ENCODE measurements at regions not wholly inside any gene's neighbourhood (a gene's known extent, or its start where the extent isn't known, plus 50 kb on each side); places are given as distances from the start of the nearest gene placed in this dataset.
A peak's percentile ranks its signal among the peaks of the same experiment; 100 is the strongest.

DNA sequence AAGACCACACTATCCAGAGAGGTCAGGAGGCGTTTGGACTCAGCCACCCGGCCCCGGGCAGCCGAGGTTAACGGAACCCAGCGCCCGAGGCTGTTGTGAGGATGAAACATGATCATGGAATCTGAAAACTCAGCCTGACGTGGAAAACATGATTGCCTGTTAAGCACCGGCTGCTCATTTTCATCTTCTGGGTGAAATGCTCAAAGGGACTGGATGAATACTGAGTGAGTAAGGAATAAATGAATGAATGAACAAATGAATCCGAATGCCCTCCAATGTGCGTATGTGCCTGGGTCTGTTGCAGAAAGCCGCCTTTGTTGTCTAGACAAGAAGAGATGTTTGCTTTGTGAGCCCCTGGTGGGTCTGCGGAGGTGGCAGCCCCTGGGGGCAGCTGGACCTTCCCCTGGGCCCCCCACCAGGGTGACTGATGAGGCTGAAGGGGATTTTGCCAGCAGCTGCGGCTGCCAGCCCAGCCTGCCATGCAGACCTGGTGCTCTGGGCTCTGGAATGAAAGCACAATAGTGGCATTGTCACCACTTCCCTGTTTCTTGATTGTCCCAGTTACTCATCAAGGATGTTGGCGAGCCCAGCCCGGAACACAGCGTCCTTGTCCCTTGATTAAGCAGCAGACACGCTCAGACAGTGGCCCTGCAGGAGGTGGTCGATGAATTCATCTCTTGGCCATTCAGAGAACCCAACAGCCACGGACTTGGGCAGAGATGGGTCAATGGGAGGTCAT, 211.1 kb downstream of the ANKRD60 start:
- H3K27ac ChIP-seq: peak overlapping the region; percentile 33
- TF ChIP-seq ZFX (IDR thresholded peaks at IDR 0.05): no peak
- TF ChIP-seq, protein P1, sequence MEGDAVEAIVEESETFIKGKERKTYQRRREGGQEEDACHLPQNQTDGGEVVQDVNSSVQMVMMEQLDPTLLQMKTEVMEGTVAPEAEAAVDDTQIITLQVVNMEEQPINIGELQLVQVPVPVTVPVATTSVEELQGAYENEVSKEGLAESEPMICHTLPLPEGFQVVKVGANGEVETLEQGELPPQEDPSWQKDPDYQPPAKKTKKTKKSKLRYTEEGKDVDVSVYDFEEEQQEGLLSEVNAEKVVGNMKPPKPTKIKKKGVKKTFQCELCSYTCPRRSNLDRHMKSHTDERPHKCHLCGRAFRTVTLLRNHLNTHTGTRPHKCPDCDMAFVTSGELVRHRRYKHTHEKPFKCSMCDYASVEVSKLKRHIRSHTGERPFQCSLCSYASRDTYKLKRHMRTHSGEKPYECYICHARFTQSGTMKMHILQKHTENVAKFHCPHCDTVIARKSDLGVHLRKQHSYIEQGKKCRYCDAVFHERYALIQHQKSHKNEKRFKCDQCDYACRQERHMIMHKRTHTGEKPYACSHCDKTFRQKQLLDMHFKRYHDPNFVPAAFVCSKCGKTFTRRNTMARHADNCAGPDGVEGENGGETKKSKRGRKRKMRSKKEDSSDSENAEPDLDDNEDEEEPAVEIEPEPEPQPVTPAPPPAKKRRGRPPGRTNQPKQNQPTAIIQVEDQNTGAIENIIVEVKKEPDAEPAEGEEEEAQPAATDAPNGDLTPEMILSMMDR (conservative IDR thresholded peaks at IDR 0.05): no peak

DNA sequence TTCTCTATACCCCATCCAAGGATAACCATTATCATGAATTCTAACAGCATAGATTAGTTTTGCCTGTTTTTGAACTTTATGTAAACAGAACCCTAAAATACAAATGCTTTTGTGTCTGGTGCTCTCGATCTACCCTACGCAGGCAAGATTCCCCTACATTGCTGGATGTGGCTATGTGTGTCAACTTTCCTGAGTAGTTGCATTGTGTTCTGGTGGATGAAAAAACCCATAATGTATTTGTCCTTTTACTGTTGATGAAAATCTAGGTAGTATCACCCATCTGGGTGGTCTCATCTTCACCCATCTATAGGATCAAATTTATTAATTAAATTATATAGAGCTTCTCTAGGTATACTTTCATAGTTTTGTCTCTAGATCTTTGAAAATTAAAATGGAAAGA, 211.7 kb downstream of the ANKRD60 start:
- no peak overlapping the region for H3K27ac ChIP-seq
- TF ChIP-seq ZFX (IDR thresholded peaks at IDR 0.05): no peak
- TF ChIP-seq, protein P1 (conservative IDR thresholded peaks at IDR 0.05): no peak

DNA sequence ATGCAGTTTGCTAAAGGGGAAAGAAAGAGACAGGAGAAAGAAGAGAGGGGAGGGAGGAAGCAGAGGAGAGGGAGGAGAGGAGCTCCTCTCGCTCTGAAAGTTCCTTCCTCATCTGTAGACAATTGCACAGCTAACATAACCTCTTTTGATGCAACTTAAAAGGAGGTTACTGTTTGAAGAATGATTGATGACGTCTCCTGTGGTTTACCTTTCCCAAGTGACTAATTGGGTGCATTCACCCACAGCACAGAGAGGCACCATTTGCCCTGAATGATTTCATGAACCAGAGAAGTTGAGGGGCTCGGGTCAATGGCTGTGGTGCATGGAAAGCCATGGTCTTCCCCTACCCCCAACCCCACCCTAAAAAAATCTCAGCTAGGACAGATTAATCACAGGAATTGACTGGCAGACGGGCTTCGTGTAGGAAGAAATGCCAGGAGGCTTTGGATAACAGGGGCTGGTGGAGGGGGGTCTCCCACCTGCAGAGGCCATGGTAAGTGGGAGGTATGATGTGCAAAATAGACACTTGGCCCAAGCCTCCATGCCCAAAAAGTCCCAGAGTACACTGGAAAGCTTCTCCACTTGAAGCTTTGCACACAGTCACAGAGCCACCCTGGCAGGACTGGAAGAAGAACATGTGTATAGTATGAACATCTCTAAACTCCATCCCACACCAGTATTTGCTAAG, 213.7 kb downstream of the ANKRD60 start:
- no peak overlapping the region for H3K27ac ChIP-seq
- TF ChIP-seq ZFX (IDR thresholded peaks at IDR 0.05): no peak
- TF ChIP-seq, protein P1 (conservative IDR thresholded peaks at IDR 0.05): no peak

DNA sequence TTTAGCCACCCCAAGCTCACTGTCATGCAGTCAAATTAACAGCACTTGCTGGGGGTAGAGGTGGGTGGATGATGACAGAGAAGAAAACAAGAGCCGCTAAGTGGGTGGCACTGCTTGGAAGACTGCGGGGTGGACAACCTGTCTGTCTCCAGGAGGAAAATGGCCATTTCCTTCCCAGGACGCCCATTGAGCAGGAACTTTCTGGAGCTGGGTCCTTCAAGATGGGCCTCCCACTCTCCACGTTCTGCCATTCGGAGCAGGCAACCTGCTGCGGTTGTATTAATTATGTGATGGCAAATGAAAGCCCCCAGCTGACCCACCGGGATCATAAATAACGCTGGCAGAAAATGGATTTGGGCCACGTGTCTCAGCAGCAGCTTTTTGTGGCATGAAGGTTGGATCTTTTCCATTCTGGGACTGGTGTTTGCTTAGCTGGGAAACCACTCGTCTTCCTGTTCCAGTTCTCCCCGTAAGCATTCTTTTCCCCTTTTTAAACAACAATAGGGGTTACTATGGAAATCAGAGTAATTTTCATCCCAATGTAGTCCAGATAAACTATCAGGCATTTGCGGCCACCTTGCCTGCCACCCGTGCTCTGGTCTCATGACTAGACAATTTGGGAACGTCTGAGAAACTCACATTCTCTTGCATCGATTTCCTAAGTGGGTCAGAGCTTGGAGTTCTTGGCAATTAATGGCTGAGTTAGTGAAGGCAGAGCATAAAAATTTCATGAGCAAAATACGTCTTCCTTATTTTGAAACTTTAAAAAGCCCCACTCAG, 215.5 kb downstream of the ANKRD60 start:
- TF ChIP-seq, protein P1 (conservative IDR thresholded peaks at IDR 0.05): no peak
- TF ChIP-seq ZFX (IDR thresholded peaks at IDR 0.05): no peak
- no peak overlapping the region for H3K27ac ChIP-seq

DNA sequence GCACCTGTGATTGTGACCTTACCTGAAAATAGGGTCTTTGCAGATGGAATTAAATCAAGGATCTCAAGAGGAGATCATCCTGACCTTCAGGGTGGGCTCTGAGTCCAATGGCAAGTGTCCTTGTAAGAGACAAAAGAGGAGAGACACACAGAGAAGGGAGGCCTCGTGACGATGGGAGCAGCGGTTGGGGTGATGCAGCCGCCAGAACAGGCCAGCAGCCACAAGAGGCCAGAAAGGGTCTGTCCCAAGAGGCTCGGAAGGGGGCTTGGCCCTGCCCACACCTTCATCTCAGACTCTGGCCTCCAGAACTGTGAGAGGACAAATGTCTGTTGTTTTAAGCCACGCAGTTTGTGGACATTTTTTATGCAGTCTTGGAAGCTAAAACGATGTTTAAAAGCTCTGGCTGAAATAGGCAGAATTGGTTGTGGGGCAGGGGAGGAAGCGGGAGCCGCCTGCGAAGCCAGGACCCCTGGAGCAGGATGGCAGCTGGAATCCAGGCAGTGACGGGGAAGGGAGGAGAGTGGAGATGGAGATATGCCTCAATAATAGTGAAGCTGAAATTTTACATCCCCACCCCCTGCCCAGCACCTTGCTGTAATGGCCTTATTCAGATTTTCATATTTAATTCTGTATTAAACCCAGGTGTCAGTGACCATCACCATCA, 216.4 kb downstream of the ANKRD60 start:
- no peak for TF ChIP-seq ZFX (IDR thresholded peaks at IDR 0.05)
- TF ChIP-seq, protein P1 (conservative IDR thresholded peaks at IDR 0.05): no peak
- no peak overlapping the region for H3K27ac ChIP-seq

DNA sequence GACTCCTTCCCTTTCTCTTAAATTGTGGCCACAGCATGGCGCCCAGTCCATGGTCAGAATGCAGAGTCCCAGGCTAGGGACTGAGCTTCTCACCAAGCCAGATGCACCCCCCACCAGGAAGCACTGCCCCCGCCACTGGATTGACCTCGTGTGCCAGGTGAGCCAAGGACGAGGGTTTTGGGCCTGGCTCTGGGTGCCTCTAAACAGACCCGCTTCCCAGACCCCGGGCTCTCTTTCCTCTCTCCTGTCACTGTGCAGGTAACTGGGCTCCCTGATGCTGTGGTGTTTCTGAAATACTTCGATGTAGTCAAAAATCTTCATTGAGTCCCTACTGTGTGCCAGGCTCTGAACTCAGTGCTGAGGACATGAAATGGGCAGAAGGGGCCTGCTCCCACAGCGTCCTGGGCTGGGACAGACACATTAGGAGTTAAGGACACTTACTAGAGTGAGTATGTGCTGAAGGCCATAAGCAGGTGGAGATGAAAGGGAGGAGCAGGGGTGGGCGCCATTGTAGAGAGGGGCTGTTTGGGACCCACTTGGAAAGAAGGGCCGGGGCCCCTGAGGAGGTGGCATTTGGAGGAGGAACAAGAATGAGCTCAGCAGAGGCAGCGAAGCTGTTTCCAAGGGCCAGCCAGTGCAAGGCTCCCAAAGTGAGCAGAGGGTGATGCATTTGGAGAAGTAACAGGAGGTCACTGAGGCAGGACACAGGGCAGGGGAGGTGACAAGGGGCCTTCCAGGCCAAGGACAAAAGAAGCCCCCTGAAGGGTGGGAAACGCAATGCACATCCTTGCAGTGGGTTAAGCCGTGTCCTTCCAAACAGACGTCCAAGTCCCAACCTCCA, 217.1 kb downstream of the ANKRD60 start:
- TF ChIP-seq ZFX (IDR thresholded peaks at IDR 0.05): no peak
- TF ChIP-seq, protein P1 (conservative IDR thresholded peaks at IDR 0.05): no peak
- H3K27ac ChIP-seq: no peak overlapping the region
